ENCODE measurements at regions not wholly inside any gene's neighbourhood (a gene's known extent, or its start where the extent isn't known, plus 50 kb on each side); places are given as distances from the start of the nearest gene placed in this dataset.

- DNase-seq (no peak), ATAC-seq (no peak)
- Histone ChIP-seq H3K4me1 (no peaks in the 10 kb centered on the region), H3K27me3 (no peaks in the 10 kb centered on the region), H3K36me3 (no peaks in the 10 kb centered on the region), H3K9me3 (peaks cover 0 to 8% (median 0%) of the 10 kb centered on the region in 12 donors), H3K27ac (no peak overlapping the region), H3K4me3 (no peak overlapping the region)
- intact Hi-C loops (cut with DNase I), result no loop called here
- TF ChIP-seq CTCF (IDR thresholded peaks at IDR 0.05) (no peak), POLR2A (IDR thresholded peaks at IDR 0.05) (no peak)
- WGBS, 4 donors, result 43 to 56% (median 49%) methylated on average over 5 of the region's 5 CpGs
Observed at GRCh38 chr16:6122401-6122800, 1024.8 kb upstream of the EEF2KMT start.

GRCh38 chr16:6114691-6115090 lies 1017.1 kb upstream of the EEF2KMT start:
- H3K4me3 ChIP-seq, result no peak overlapping the region
- no peak for DNase-seq
- H3K27ac ChIP-seq, result no peak overlapping the region
- WGBS, 4 donors, result 58 to 69% (median 62%) methylated on average over 2 of the region's 2 CpGs
- intact Hi-C loops (cut with DNase I), result no loop called here
- H3K9me3 ChIP-seq, result peaks cover 0 to 5% (median 0%) of the 10 kb centered on the region in 12 donors
- no peak for ATAC-seq
- H3K27me3 ChIP-seq, result no peaks in the 10 kb centered on the region
- H3K4me1 ChIP-seq, result no peaks in the 10 kb centered on the region
- no peak for TF ChIP-seq POLR2A (IDR thresholded peaks at IDR 0.05)
- no peak for TF ChIP-seq CTCF (IDR thresholded peaks at IDR 0.05)
- H3K36me3 ChIP-seq, result no peaks in the 10 kb centered on the region

GRCh38 chr16:6113749-6114148 lies 1016.2 kb upstream of the EEF2KMT start:
- ATAC-seq, result no peak

GRCh38 chr16:6112700-6113099 lies 1015.1 kb upstream of the EEF2KMT start:
- Histone ChIP-seq H3K27ac (no peak overlapping the region), H3K36me3 (no peaks in the 10 kb centered on the region), H3K4me1 (no peaks in the 10 kb centered on the region), H3K9me3 (peaks cover 0 to 5% (median 0%) of the 10 kb centered on the region in 12 donors), H3K4me3 (no peak overlapping the region), H3K27me3 (no peaks in the 10 kb centered on the region)
- ATAC-seq (no peak), DNase-seq (no peak)
- WGBS, 4 donors, result 58 to 73% (median 65%) methylated on average over 2 of the region's 2 CpGs
- intact Hi-C loops (cut with DNase I), result no loop called here
- TF ChIP-seq CTCF (IDR thresholded peaks at IDR 0.05) (no peak), POLR2A (IDR thresholded peaks at IDR 0.05) (no peak)

More at GRCh38 chr16:6113749-6114148, 1016.2 kb upstream of the EEF2KMT start:
- Histone ChIP-seq H3K27ac (no peak overlapping the region), H3K27me3 (no peaks in the 10 kb centered on the region), H3K36me3 (no peaks in the 10 kb centered on the region), H3K4me1 (no peaks in the 10 kb centered on the region), H3K4me3 (no peak overlapping the region), H3K9me3 (peaks cover 0 to 5% (median 0%) of the 10 kb centered on the region in 12 donors)
- 50 to 69% (median 55%) methylated on average over 6 of the region's 6 CpGs for WGBS, 4 donors
- no peak for DNase-seq
- no peak for TF ChIP-seq POLR2A (IDR thresholded peaks at IDR 0.05)
- no peak for TF ChIP-seq CTCF (IDR thresholded peaks at IDR 0.05)
- intact Hi-C loops (cut with DNase I), result no loop called here

Measured in heart left ventricle (tissue), 16 donors.